Bronchial epithelial cell (primary cell): ENCODE measurements at regions not wholly inside any gene's neighbourhood (a gene's known extent, or its start where the extent isn't known, plus 50 kb on each side); places are given as distances from the start of the nearest gene placed in this dataset.

Source experiments
- DNase-seq: peaks from one replicate; pipeline ENCODE4 v3.0.0-alpha.2; 2010; ENCODE audit warnings: low read depth
- FAIRE-seq: peaks from 2 replicates; lab custom pipeline; 2011; peaks lifted over from hg19 to GRCh38; lab: Jason Lieb, UNC
- H3K27me3 ChIP-seq: 2 replicates; pipeline ENCODE4 v1.5.1; 2011; ENCODE audit warnings: low read length; ENCODE audit not compliant: control insufficient read depth, insufficient read depth
- H3K36me3 ChIP-seq: 2 replicates; pipeline ENCODE4 v1.5.1; 2011; ENCODE audit warnings: low read length; ENCODE audit not compliant: control insufficient read depth, insufficient read depth
- H3K4me3 ChIP-seq: 2 replicates; pipeline ENCODE4 v1.5.1; 2011; ENCODE audit warnings: mild to moderate bottlenecking, low read depth, low read length, control low read depth
- TF ChIP-seq, protein P1 (sequence below): IDR thresholded peaks from 2 replicates; pipeline ENCODE4 v1.5.1; 2011; ENCODE audit warnings: mild to moderate bottlenecking, moderate library complexity, low read length, control low read depth, inconsistent platforms; ENCODE audit not compliant: insufficient read depth, severe bottlenecking

DNA sequence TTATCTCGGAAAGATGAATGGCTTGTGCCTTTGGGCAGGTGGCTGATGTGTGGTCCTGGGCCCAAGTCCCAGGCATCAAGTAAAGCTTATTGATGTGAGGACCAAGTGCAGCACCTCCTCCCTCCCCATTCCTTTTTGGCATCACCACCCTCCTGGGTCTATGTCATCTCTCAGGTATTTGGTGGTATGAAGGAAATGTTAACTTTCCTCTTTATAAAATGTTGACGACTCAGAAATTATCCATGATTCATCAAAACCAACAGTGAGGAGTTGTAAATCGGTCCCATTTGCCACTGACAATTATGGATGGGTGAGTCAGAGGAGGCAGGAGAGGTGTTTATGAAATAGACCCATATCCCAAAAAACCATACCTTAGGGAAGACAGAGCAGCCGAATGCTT is 229.4 kb upstream of the GATB start:
- TF ChIP-seq, protein P1, sequence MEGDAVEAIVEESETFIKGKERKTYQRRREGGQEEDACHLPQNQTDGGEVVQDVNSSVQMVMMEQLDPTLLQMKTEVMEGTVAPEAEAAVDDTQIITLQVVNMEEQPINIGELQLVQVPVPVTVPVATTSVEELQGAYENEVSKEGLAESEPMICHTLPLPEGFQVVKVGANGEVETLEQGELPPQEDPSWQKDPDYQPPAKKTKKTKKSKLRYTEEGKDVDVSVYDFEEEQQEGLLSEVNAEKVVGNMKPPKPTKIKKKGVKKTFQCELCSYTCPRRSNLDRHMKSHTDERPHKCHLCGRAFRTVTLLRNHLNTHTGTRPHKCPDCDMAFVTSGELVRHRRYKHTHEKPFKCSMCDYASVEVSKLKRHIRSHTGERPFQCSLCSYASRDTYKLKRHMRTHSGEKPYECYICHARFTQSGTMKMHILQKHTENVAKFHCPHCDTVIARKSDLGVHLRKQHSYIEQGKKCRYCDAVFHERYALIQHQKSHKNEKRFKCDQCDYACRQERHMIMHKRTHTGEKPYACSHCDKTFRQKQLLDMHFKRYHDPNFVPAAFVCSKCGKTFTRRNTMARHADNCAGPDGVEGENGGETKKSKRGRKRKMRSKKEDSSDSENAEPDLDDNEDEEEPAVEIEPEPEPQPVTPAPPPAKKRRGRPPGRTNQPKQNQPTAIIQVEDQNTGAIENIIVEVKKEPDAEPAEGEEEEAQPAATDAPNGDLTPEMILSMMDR, result no peak
- Histone ChIP-seq H3K27me3 (no peaks in the 10 kb centered on the region), H3K4me3 (no peak overlapping the region), H3K36me3 (no peaks in the 10 kb centered on the region)
- DNase-seq, result peak; percentile 97
- FAIRE-seq, result peak; percentile 76

DNA sequence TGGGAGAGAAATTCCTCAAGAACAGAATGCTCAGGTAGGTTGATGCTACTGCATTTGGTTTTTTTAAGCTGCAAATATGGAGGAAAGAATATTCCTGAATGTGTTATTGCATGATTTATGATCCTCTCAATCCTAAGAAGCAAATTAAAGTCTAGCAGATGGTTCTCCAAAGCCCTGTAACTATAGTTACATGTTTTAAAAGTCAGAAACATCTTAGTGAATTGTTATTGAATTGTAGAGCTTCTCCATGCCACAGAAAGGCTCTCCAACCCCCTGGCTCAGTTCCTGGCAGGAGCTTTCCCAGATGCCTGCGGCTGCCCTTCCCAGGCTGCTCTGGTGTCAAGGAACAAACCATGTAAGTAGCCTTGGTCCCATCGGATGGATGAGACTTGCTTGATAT is 227.8 kb upstream of the GATB start:
- Histone ChIP-seq H3K36me3 (no peaks in the 10 kb centered on the region), H3K27me3 (no peaks in the 10 kb centered on the region), H3K4me3 (no peak overlapping the region)
- no peak for FAIRE-seq
- DNase-seq, result no peak
- TF ChIP-seq, protein P1, result no peak

DNA sequence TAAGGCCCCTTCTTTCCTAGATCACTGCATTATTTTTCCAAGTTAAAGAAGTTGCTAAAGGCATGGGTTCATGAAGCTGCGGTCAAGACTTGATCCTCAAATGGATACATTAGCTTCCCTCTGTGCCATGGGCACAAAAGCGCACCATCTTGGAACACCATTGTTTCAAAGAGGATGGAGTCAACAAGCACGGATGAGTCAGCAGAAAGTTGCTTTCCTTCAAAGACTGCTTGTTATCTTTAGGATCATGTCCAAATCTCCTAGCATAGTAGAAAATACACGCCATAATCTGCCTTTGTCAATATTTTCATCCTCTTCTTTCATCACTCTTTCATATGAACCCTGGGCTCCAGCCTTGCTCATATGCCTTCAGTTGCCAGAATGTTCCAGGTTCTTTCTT is 226.8 kb upstream of the GATB start:
- H3K36me3 ChIP-seq, result no peaks in the 10 kb centered on the region
- TF ChIP-seq, protein P1, result no peak
- no peak overlapping the region for H3K4me3 ChIP-seq
- FAIRE-seq (no peak), DNase-seq (peak; percentile 17)
- H3K27me3 ChIP-seq, result no peaks in the 10 kb centered on the region

DNA sequence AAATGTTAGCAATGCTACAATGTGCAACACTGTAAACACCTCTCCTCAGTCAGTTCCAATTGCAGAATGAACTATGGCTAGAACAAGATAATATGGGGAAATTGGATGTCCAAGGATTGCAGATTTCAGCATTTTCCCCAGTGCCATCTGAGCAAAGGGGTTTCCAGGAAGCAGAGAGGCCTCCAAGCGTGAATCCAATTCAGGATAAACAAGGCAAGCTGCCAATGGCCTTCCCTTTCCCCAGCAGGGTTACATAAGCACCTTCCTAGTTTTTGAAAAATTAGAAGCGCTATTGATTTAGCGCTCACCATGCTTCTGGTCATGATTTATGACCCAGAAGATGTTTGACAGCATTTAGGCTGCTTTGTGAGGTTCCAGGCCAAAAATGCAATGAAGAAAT is 223.0 kb upstream of the GATB start:
- no peaks in the 10 kb centered on the region for H3K27me3 ChIP-seq
- FAIRE-seq (no peak), DNase-seq (no peak)

DNA sequence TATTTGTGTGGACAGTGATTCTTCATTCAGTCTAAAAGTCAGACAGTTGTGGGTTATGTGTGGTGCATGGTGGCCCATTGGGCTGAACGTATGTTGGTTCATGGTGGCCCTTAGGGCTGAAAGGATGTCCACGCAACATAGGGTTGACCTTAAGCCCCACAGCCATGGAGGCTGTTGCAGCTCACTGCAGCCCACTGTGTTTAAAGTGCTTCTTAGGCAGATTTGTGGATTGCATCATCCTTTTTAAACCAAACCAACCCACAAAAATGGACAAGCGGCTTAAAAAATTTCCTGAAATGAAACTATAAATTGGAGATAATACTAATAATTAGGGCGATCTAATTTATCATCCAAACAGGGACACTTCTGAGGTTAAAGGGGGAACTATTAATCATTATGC is 219.0 kb upstream of the GATB start:
- no peaks in the 10 kb centered on the region for H3K36me3 ChIP-seq
- TF ChIP-seq, protein P1, result no peak
- no peak overlapping the region for H3K4me3 ChIP-seq
- no peak for FAIRE-seq
- no peak for DNase-seq
- H3K27me3 ChIP-seq, result no peaks in the 10 kb centered on the region

More for the DNA sequence above, 223.0 kb upstream of the GATB start:
- TF ChIP-seq, protein P1, result no peak
- no peaks in the 10 kb centered on the region for H3K36me3 ChIP-seq
- no peak overlapping the region for H3K4me3 ChIP-seq

DNA sequence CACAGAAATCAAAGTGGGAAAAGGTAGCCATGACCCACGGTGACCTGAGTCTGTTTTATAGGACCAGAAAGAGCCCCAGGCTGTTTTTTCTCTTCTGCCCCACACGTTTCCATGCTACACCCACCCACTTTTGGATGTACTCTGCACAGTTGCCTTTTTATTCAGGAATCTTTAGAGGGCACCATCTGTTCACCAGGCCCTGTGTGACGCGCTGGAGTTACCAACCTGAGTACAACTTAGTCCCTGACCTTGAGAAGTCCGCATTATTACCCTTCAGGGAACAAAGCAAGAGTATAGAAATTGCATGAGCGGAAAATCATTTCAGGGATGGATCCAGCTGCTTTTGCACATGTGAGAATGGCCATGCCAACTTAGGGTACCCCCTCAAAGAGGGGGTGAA is 207.8 kb upstream of the GATB start:
- TF ChIP-seq, protein P1, result no peak
- Histone ChIP-seq H3K27me3 (no peaks in the 10 kb centered on the region), H3K36me3 (no peaks in the 10 kb centered on the region), H3K4me3 (no peak overlapping the region)
- no peak for FAIRE-seq
- no peak for DNase-seq
